B cell (primary cell): ENCODE measurements at regions not wholly inside any gene's neighbourhood (a gene's known extent, or its start where the extent isn't known, plus 50 kb on each side); places are given as distances from the start of the nearest gene placed in this dataset.
"Not testable (repeated sequence)": the region's sequence is repeated elsewhere in the genome, so short reads cannot be mapped to it uniquely, and the experiment has no call there.

Experiments
- ATAC-seq: fragments of 200-7000 bp; cut with Tn5 transposase; one replicate; pipeline ENCODE4 v1.10.0; 2021; ENCODE audit warnings: low read depth, mild to moderate bottlenecking, moderate number of reproducible peaks, moderate library complexity
- CTCF ChIA-PET: fragments of 350-600 bp; sonication (Branson Sonifier 250); formaldehyde crosslinking; loops from one replicate; lab custom pipeline; 2021; ENCODE audit warnings: antibody characterized with exemption, inconsistent platforms; lab: Charles Lee
- POLR2A ChIA-PET: fragments of 350-600 bp; sonication (Branson Sonifier 250); formaldehyde crosslinking; loops from one replicate; lab custom pipeline; 2021; ENCODE audit warnings: antibody characterized with exemption; lab: Charles Lee
- DNase-seq: peaks from one replicate; pipeline ENCODE4 v3.0.0; 2013
- H2AFZ ChIP-seq: 2 replicates; pipeline ENCODE4 v1.6.1; 2012; ENCODE audit warnings: mild to moderate bottlenecking, low read depth, low read length; ENCODE audit not compliant: insufficient read depth, poor library complexity, severe bottlenecking
- H3K27ac ChIP-seq, 2 donors: 1 replicate in 1 of 2; 2 replicates in 1 of 2; pipeline ENCODE4 v1.5.1; 2012 to 2013; ENCODE audit warnings: low read length in 2 of 2, mild to moderate bottlenecking in 2 of 2, moderate library complexity in 1 of 2
- H3K27me3 ChIP-seq, 4 experiments: fragments of 200-600 bp in 1 of 4; sonication (generic) in 1 of 4; replicated peaks in 1 of 4; 1 replicate in 2 of 4; 2 replicates in 2 of 4; pipeline versions ENCODE4 v1.6.1 to v1.7.0; 2013 to 2016; ENCODE audit warnings: low read length in 3 of 4, mild to moderate bottlenecking in 2 of 4, mixed read lengths in 1 of 4, moderate library complexity in 1 of 4; ENCODE audit not compliant: insufficient read depth in 4 of 4, control insufficient read depth in 3 of 4; ENCODE audit errors: control extremely low read depth in 1 of 4
- H3K36me3 ChIP-seq, 2 experiments: replicated peaks in 1 of 2; 1 replicate in 1 of 2; 2 replicates in 1 of 2; pipeline versions ENCODE4 v1.6.1 to v1.7.1; 2013; ENCODE audit warnings: low read length in 1 of 2; ENCODE audit not compliant: insufficient read depth in 2 of 2, control insufficient read depth in 1 of 2; ENCODE audit errors: control extremely low read depth in 1 of 2, extremely low read depth in 1 of 2
- H3K4me1 ChIP-seq, 2 donors: fragments of 200-600 bp in 1 of 2; sonication (generic) in 1 of 2; 1 replicate in 1 of 2; 2 replicates in 1 of 2; pipeline versions ENCODE4 v1.5.1 to v1.6.1; 2013 to 2017; ENCODE audit warnings: low read length in 2 of 2; ENCODE audit not compliant: control insufficient read depth in 2 of 2, insufficient read depth in 2 of 2
- H3K4me2 ChIP-seq: replicated peaks from 2 replicates; pipeline ENCODE3; 2012; ENCODE audit warnings: mild to moderate bottlenecking, low read depth, low read length; ENCODE audit not compliant: poor library complexity, severe bottlenecking
- H3K4me3 ChIP-seq, 5 experiments: fragments of 200-600 bp in 1 of 5; sonication (generic) in 1 of 5; 1 replicate in 3 of 5; 2 replicates in 2 of 5; pipeline versions ENCODE4 v1.5.1 to v1.7.0; 2011 to 2016; ENCODE audit warnings: low read length in 4 of 5, mild to moderate bottlenecking in 4 of 5, low read depth in 2 of 5, control low read depth in 1 of 5, moderate library complexity in 1 of 5; ENCODE audit not compliant: insufficient read depth in 1 of 5; ENCODE audit errors: control extremely low read depth in 1 of 5, extremely low read depth in 1 of 5
- H3K79me2 ChIP-seq: fragments of 200-600 bp; sonication (generic); one replicate; pipeline ENCODE4 v1.6.0; 2016; ENCODE audit warnings: low read length; ENCODE audit not compliant: control insufficient read depth, insufficient read depth
- H3K9ac ChIP-seq: fragments of 200-600 bp; sonication (generic); 2 replicates; pipeline ENCODE4 v1.6.1; 2017; ENCODE audit warnings: mild to moderate bottlenecking, low read length, moderate library complexity
- H3K9me3 ChIP-seq, 3 donors: one replicate each; pipeline versions ENCODE4 v1.6.1 to v1.7.1; 2013; ENCODE audit warnings: low read length in 2 of 3; ENCODE audit not compliant: control insufficient read depth in 2 of 3, insufficient read depth in 1 of 3; ENCODE audit errors: control extremely low read depth in 1 of 3
- H4K20me1 ChIP-seq: 2 replicates; pipeline ENCODE4 v1.6.0; 2012; ENCODE audit warnings: mild to moderate bottlenecking, low read length; ENCODE audit not compliant: insufficient read depth, control insufficient read depth, poor library complexity, severe bottlenecking
- H3K27ac Mint-ChIP-seq: one replicate; pipeline ENCODE4 v1.8.0; 2021; ENCODE audit warnings: mixed read lengths
- H3K27me3 Mint-ChIP-seq: one replicate; pipeline ENCODE4 v1.8.0; 2021; ENCODE audit warnings: mixed read lengths
- H3K4me1 Mint-ChIP-seq: one replicate; pipeline ENCODE4 v1.8.0; 2021; ENCODE audit warnings: mixed read lengths
- H3K4me3 Mint-ChIP-seq: one replicate; pipeline ENCODE4 v1.8.0; 2021; ENCODE audit warnings: mixed read lengths
- H3K9me3 Mint-ChIP-seq: one replicate; pipeline ENCODE4 v1.8.0; 2022; ENCODE audit warnings: mixed read lengths; ENCODE audit not compliant: insufficient read depth
- whole genome bisulfite sequencing: methylation state at CpG from one replicate; pipeline ENCODE4 v1.1.5; 2013; ENCODE audit warnings: missing lambda C conversion rate; ENCODE audit not compliant: insufficient coverage; 5-methylcytosine and 5-hydroxymethylcytosine counted together
- intact Hi-C: fragments of 100-400 bp; cut with micrococcal nuclease; formaldehyde crosslinking; loops from one replicate; pipeline ENCODE4 v1.10.0; 2022

- H3K4me1 Mint-ChIP-seq, H3K4me3 ChIP-seq, intact Hi-C loops, H3K9ac ChIP-seq, H3K4me1 ChIP-seq, POLR2A ChIA-PET, ATAC-seq, H3K36me3 ChIP-seq, H3K4me3 Mint-ChIP-seq, H4K20me1 ChIP-seq, H3K27ac ChIP-seq, H3K27me3 Mint-ChIP-seq, H3K4me2 ChIP-seq, H3K9me3 ChIP-seq, CTCF ChIA-PET, H3K27ac Mint-ChIP-seq, H3K27me3 ChIP-seq, H3K9me3 Mint-ChIP-seq, DNase-seq, H3K79me2 ChIP-seq, H2AFZ ChIP-seq: not testable (repeated sequence)
- WGBS: no CpG with 5 or more reads among the region's 2 CpGs
Measured at GRCh38 chr7:76736724-76737123, 109.6 kb upstream of the POMZP3 start.

DNA sequence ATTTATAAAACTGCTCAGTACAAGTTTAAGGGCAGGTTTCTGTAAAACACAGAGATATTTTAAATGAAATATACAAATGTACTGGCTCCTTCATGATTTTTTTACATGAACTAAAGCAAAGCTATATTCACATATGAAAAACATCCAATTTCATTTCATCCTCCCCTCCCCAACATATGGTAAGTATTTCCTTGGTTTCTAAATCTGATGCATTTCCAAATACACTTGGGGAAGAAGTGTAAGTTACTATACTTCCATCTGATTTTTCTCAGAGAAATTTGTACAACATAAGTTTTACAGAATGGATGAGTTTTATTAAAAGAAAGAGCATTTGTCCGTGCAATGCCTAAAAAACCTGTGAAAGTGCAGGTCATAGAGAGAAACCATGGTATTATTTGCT lies 109.0 kb upstream of the POMZP3 start:
- H3K36me3 ChIP-seq, H3K4me1 Mint-ChIP-seq, intact Hi-C loops, H3K27ac ChIP-seq, H3K27me3 Mint-ChIP-seq, H3K9me3 Mint-ChIP-seq, H3K79me2 ChIP-seq, POLR2A ChIA-PET, H2AFZ ChIP-seq, DNase-seq, CTCF ChIA-PET, H3K4me3 ChIP-seq, H3K27ac Mint-ChIP-seq, H3K4me3 Mint-ChIP-seq, H3K9me3 ChIP-seq, H3K4me1 ChIP-seq, H3K27me3 ChIP-seq, H3K4me2 ChIP-seq, H4K20me1 ChIP-seq, H3K9ac ChIP-seq, ATAC-seq: not testable (repeated sequence)
- WGBS: no CpG with 5 or more reads among the region's 1 CpG

GRCh38 chr7:76735668-76736067 lies 108.6 kb upstream of the POMZP3 start:
- POLR2A ChIA-PET, H3K9ac ChIP-seq, H3K9me3 ChIP-seq, H3K27me3 Mint-ChIP-seq, H3K4me1 ChIP-seq, H3K36me3 ChIP-seq, H3K4me2 ChIP-seq, DNase-seq, H3K4me3 ChIP-seq, H3K79me2 ChIP-seq, H3K27ac ChIP-seq, H4K20me1 ChIP-seq, CTCF ChIA-PET, ATAC-seq, H3K4me3 Mint-ChIP-seq, H2AFZ ChIP-seq, H3K4me1 Mint-ChIP-seq, H3K9me3 Mint-ChIP-seq, H3K27ac Mint-ChIP-seq, H3K27me3 ChIP-seq, intact Hi-C loops: not testable (repeated sequence)
- no CpG with 5 or more reads among the region's 1 CpG for WGBS

DNA sequence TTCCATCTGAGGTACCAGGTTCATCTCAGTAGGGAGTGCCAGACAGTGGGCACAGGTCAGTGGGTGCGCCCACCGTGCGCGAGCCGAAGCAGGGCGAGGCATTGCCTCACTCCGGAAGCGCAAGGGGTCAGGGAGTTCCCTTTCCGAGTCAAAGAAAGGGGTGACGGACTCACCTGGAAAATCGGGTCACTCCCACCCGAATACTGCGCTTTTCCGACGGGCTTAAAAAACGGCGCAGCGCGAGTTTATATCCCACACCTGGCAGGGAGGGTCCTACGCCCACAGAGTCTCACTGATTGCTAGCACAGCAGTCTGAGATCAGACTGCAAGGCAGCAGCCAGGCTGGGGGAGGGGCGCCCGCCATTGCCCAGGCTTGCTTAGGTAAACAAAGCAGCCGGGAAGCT lies 101.5 kb upstream of the POMZP3 start:
- H3K4me3 Mint-ChIP-seq, H3K79me2 ChIP-seq, H3K36me3 ChIP-seq, H3K4me3 ChIP-seq, H3K4me2 ChIP-seq, intact Hi-C loops, POLR2A ChIA-PET, H3K9ac ChIP-seq, H3K27ac ChIP-seq, H3K9me3 Mint-ChIP-seq, H3K27me3 ChIP-seq, H3K27me3 Mint-ChIP-seq, DNase-seq, H3K27ac Mint-ChIP-seq, H3K4me1 ChIP-seq, ATAC-seq, CTCF ChIA-PET, H4K20me1 ChIP-seq, H3K4me1 Mint-ChIP-seq, H2AFZ ChIP-seq, H3K9me3 ChIP-seq: not testable (repeated sequence)
- WGBS: 97% methylated on average over 15 of the region's 23 CpGs
